ENCODE measurements at regions not wholly inside any gene's neighbourhood (a gene's known extent, or its start where the extent isn't known, plus 50 kb on each side); places are given as distances from the start of the nearest gene placed in this dataset.

- H3K9me3 ChIP-seq: no peaks in the 10 kb centered on the region
- intact Hi-C loops (cut with DNase I; ENCODE audit: low total_unique reads): no loop called here
- no peak overlapping the region for H3K27ac ChIP-seq
- no peak for TF ChIP-seq POLR2A (IDR thresholded peaks at IDR 0.05)
- TF ChIP-seq POLR2AphosphoS5 (IDR thresholded peaks at IDR 0.05): no peak
- no peak for TF ChIP-seq CTCF (IDR thresholded peaks at IDR 0.05 in 8 of 11, conservative IDR thresholded peaks at IDR 0.05 in 3 of 11)
- H3K4me3 ChIP-seq: no peak overlapping the region
- H3K36me3 ChIP-seq: no peaks in the 10 kb centered on the region
- WGBS, 5 donors: 36 to 73% (median 64%) methylated on average over 3 of the region's 3 CpGs
- no peak for DNase-seq
- no peaks in the 10 kb centered on the region for H3K27me3 ChIP-seq (replicated peaks in 1 of 7)
- H3K4me1 ChIP-seq: no peaks in the 10 kb centered on the region
These were observed 214.7 kb downstream of the TRAM1L1 start for GRCh38 chr4:116870686-116871085.

GRCh38 chr4:116866106-116866505 is 219.3 kb downstream of the TRAM1L1 start:
- Histone ChIP-seq H3K9me3 (no peaks in the 10 kb centered on the region), H3K27me3 (replicated peaks in 1 of 7) (no peaks in the 10 kb centered on the region), H3K4me3 (no peak overlapping the region), H3K4me1 (no peaks in the 10 kb centered on the region), H3K36me3 (no peaks in the 10 kb centered on the region), H3K27ac (no peak overlapping the region)
- intact Hi-C loops (cut with DNase I; ENCODE audit: low total_unique reads): no loop called here
- WGBS, 5 donors: 84 to 95% (median 90%) methylated on average over 2 of the region's 2 CpGs
- no peak for DNase-seq
- TF ChIP-seq POLR2A (IDR thresholded peaks at IDR 0.05) (no peak), POLR2AphosphoS5 (IDR thresholded peaks at IDR 0.05) (no peak), CTCF (IDR thresholded peaks at IDR 0.05 in 8 of 11, conservative IDR thresholded peaks at IDR 0.05 in 3 of 11) (no peak)

- TF ChIP-seq POLR2AphosphoS5 (IDR thresholded peaks at IDR 0.05) (no peak), POLR2A (IDR thresholded peaks at IDR 0.05) (no peak), CTCF (IDR thresholded peaks at IDR 0.05 in 8 of 11, conservative IDR thresholded peaks at IDR 0.05 in 3 of 11) (no peak)
These were observed 222.8 kb downstream of the TRAM1L1 start for GRCh38 chr4:116862592-116862991.

GRCh38 chr4:116860891-116861290 is 224.5 kb downstream of the TRAM1L1 start:
- Histone ChIP-seq H3K4me1 (no peaks in the 10 kb centered on the region), H3K27me3 (replicated peaks in 1 of 7) (no peaks in the 10 kb centered on the region), H3K27ac (no peak overlapping the region), H3K4me3 (no peak overlapping the region), H3K36me3 (no peaks in the 10 kb centered on the region), H3K9me3 (no peaks in the 10 kb centered on the region)
- DNase-seq: no peak
- WGBS, 5 donors: 80 to 93% (median 86%) methylated on average over 1 of the region's 1 CpG
- TF ChIP-seq CTCF (IDR thresholded peaks at IDR 0.05 in 8 of 11, conservative IDR thresholded peaks at IDR 0.05 in 3 of 11) (no peak), POLR2A (IDR thresholded peaks at IDR 0.05) (no peak), POLR2AphosphoS5 (IDR thresholded peaks at IDR 0.05) (no peak)
- intact Hi-C loops (cut with DNase I; ENCODE audit: low total_unique reads): no loop called here

More at GRCh38 chr4:116862592-116862991, 222.8 kb downstream of the TRAM1L1 start:
- no peak for DNase-seq
- 78 to 96% (median 82%) methylated on average over 1 of the region's 1 CpG for WGBS, 5 donors
- Histone ChIP-seq H3K36me3 (no peaks in the 10 kb centered on the region), H3K27me3 (replicated peaks in 1 of 7) (no peaks in the 10 kb centered on the region), H3K27ac (no peak overlapping the region), H3K4me3 (no peak overlapping the region), H3K4me1 (no peaks in the 10 kb centered on the region), H3K9me3 (no peaks in the 10 kb centered on the region)
- intact Hi-C loops (cut with DNase I; ENCODE audit: low total_unique reads): no loop called here
